ENCODE measurements at regions not wholly inside any gene's neighbourhood (a gene's known extent, or its start where the extent isn't known, plus 50 kb on each side); places are given as distances from the start of the nearest gene placed in this dataset.

- TF ChIP-seq CTCF (conservative IDR thresholded peaks at IDR 0.05; ENCODE audit: low read length) (no peak), EZH2phosphoT487 (IDR thresholded peaks at IDR 0.05; ENCODE audit: borderline replicate concordance, low read depth, low read length) (no peak)
These were observed 211.3 kb upstream of the HNRNPA3 start for GRCh38 chr2:177001334-177001733.
